NCI-H1417 treated with DMSO at 0.1 percent for 48 hours (cell line): ENCODE measurements at regions not wholly inside any gene's neighbourhood (a gene's known extent, or its start where the extent isn't known, plus 50 kb on each side); places are given as distances from the start of the nearest gene placed in this dataset.
"Not testable (repeated sequence)": the region's sequence is repeated elsewhere in the genome, so short reads cannot be mapped to it uniquely, and the experiment has no call there.

ENCODE experiments used
- DNase-seq: peaks from one replicate; lab custom pipeline; 2025; lab: John Stamatoyannopoulos, UW

GRCh38 chr6:135722190-135722589 is 129.3 kb upstream of the PDE7B start:
- no peak for DNase-seq

DNA sequence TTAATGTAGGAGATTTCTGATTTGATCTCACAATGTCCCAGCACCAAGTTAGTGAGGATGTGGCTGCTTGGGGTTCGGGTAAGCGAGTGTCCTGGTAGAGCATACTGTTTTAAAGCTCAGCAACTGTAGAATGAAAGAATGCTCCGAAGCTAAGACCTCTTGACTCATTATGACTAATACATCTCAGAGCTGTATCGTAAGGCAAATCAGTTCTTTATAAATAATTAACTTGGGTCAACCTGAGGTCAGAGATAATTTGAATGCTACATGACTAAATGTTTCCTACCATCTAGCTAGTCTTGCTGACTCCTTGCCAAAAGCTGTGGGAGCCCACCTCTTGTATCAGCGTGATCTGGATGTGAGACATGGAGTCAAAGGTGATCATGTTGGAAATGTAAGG is 128.8 kb upstream of the PDE7B start:
- no peak for DNase-seq

GRCh38 chr6:135728589-135728988 is 122.9 kb upstream of the PDE7B start:
- no peak for DNase-seq

- DNase-seq, result no peak
Measured at GRCh38 chr6:135731116-135731515, 120.4 kb upstream of the PDE7B start.

- DNase-seq, result not testable (repeated sequence)
Measured at GRCh38 chr6:135736351-135736750, 115.2 kb upstream of the PDE7B start.

DNA sequence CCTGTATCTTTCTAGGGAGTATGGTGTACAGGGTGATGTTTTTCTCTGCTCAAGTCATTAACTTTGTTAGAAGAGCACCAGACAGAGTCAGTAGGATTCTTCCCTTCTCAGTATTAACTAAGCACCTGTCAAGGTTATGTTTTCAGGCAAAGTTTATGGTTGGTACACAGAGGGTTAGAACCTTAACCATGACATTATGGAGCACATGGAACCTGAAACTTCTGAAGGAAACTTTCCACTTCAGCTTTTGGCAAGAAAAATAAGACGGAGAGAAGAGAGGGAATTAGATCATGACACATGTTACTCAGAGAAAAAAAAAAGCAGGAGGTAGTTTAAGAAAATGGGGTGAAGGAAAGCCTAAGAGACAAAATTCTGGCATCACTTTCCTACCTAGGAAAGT is 112.9 kb upstream of the PDE7B start:
- no peak for DNase-seq

GRCh38 chr6:135739288-135739687 is 112.2 kb upstream of the PDE7B start:
- no peak for DNase-seq

GRCh38 chr6:135740580-135740979 is 110.9 kb upstream of the PDE7B start:
- DNase-seq, result no peak

- DNase-seq, result no peak
Measured at GRCh38 chr6:135743476-135743875, 108.0 kb upstream of the PDE7B start.

DNA sequence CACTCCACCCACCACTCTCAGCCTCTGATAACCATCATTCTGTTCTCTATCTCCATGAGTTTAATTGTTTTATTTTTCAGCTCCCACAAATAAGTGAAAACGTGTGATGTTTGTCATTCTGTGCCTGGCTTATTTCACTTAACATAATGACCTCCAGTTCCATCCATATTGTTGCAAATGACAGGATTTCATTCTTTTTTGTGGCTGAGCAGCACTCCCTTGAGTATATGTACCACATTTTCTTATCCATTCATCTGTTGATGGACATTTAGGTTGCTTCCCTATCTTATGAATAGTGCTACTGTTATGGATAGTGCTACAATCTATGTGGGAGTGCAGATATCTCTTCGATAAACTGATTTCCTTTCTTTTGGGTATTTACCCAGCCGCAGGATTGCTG is 103.3 kb upstream of the PDE7B start:
- no peak for DNase-seq

- DNase-seq, result no peak
Measured at GRCh38 chr6:135750081-135750480, 101.4 kb upstream of the PDE7B start.

GRCh38 chr6:135753196-135753595 is 98.3 kb upstream of the PDE7B start:
- DNase-seq, result no peak

GRCh38 chr6:135759831-135760230 is 91.7 kb upstream of the PDE7B start:
- DNase-seq, result no peak

DNA sequence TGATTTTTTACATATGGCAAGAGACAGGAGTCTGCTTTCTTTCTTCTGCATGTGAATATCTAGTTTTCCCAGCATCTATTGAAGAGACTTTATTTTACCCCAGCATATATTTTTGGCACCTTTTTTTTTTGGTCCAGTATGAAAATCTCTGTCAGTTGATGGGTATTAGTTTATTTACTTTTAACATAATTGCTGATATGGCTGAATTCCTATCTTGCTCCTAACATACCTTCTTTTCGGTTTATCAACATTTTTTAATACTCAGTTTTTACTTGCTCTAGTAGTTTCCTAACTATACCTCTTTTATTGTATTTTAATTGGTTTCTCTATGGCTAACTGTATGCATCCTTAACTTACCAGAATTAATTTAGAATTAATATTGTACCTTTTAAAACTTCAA is 77.5 kb upstream of the PDE7B start:
- no peak for DNase-seq

GRCh38 chr6:135779213-135779612 is 72.3 kb upstream of the PDE7B start:
- DNase-seq, result no peak

GRCh38 chr6:135780326-135780725 is 71.2 kb upstream of the PDE7B start:
- no peak for DNase-seq

DNA sequence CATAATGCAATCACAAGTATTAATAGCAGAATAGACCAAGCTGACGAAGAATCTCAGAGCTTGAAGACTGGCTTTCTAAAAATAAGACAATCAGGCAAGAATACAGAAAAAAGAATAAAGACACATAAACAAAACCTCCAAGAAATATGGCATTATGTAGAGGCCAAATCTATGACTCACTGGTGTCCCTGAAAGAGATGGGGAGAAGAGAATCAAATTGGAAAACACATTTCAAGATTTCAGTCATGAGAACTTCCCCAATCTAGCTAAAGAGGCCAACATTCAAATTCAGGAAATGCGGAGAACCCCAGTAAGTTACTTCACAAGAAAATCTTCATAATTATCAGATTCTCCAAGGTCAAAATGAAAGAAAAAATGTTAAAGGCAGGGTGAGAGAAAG is 69.0 kb upstream of the PDE7B start:
- no peak for DNase-seq

DNA sequence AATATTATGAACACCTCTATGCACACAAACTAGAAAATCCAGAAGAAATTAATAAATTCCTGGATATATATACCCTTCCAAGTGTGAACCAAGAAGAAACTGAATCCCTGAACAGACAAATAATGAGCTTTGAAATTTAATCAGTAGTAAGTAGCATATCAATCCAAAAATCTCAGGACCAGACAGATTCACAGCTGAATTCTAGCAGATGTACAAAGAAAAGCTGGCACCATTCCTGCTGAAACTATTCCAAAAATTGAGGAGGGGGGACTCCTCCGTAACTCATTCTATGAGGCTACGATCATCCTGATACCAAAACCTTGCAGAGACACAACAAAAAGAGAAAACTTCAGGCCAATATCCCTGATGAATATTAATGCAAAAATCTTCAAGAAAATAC is 67.0 kb upstream of the PDE7B start:
- no peak for DNase-seq

GRCh38 chr6:135789375-135790050 is 62.0 kb upstream of the PDE7B start:
- DNase-seq, result no peak

GRCh38 chr6:135791441-135791840 is 60.1 kb upstream of the PDE7B start:
- no peak for DNase-seq

DNA sequence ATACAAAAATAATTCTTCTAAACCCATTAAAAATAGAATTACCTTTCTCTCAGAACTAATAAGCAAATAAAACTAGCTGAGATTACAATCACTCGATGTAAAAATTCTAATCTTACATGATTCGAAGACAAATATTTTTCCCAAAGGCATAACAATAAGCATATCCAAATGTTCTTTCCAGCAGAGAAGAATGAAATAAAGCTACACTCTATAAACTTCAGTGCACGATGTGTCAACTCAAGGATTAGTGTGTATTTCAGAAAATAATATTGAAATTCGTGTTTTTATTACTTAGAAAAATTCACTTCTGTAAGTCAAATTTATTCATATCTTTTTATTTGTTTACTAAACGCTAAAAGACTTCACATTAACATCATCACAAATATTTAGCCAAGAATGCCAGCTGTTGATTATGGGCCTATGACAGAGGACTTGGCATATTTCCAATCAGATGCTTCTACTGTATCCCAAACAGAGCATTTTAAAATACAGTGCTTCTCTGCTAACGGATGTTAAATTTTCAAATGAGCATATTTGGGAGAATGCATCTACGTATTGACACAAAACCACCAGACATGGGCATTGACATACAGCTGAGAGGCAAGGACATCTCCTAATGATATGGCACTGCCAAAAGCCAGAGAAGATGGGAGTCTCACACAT is 54.7 kb upstream of the PDE7B start:
- DNase-seq, result no peak

DNA sequence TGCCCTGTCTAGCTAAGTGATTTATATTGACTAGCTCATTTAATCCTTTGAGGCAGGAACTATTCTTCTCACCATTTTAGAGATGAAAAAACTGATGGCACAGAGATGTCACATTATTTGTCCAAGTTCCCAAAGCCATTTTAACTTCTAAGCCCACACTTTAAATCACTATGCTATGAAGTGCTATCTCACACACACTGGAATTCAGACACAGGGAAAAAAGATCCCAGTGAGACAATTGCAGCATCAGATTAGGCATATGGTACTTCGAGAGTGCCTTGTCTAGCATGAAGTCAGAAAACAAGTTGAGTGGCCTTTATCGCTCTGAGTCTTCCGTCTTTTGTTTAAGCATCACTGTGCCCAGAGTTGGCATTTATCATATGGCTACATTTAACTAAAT is 54.1 kb upstream of the PDE7B start:
- DNase-seq, result no peak

GRCh38 chr6:135798751-135799515 is 52.6 kb upstream of the PDE7B start:
- DNase-seq, result no peak
